Large intestine (tissue), 3 donors: ENCODE measurements at regions not wholly inside any gene's neighbourhood (a gene's known extent, or its start where the extent isn't known, plus 50 kb on each side); places are given as distances from the start of the nearest gene placed in this dataset.
A peak's percentile ranks its signal among the peaks of the same experiment; 100 is the strongest.

Source experiments
- DNase-seq, 2 donors: peaks; one replicate each; pipeline versions ENCODE4 v3.0.0 to v3.0.0-alpha.2; 2013
- H3K27ac ChIP-seq: one replicate; pipeline ENCODE4 v1.5.1; 2013; ENCODE audit warnings: low read length
- H3K27me3 ChIP-seq: 2 replicates; pipeline ENCODE4 v1.6.1; 2013; ENCODE audit warnings: low read length; ENCODE audit not compliant: control insufficient read depth, insufficient read depth
- H3K36me3 ChIP-seq: 2 replicates; pipeline ENCODE4 v1.6.1; 2013; ENCODE audit warnings: low read length; ENCODE audit not compliant: control insufficient read depth, insufficient read depth
- H3K4me1 ChIP-seq: one replicate; pipeline ENCODE4 v1.6.1; 2013; ENCODE audit warnings: low read length; ENCODE audit not compliant: control insufficient read depth, insufficient read depth
- H3K4me3 ChIP-seq: one replicate; pipeline ENCODE4 v1.5.1; 2013; ENCODE audit warnings: low read length
- H3K9me3 ChIP-seq: one replicate; pipeline ENCODE4 v1.6.1; 2013; ENCODE audit warnings: mild to moderate bottlenecking, low read depth, low read length, moderate library complexity; ENCODE audit not compliant: control insufficient read depth
- WGBS: methylation state at CpG from one replicate; pipeline ENCODE4 v1.1.5; 2013; ENCODE audit warnings: low lambda C conversion rate; ENCODE audit not compliant: insufficient coverage; 5-methylcytosine and 5-hydroxymethylcytosine counted together

- 71% methylated on average over 1 of the region's 3 CpGs for WGBS
- H3K27me3 ChIP-seq, result no peaks in the 10 kb centered on the region
- H3K4me1 ChIP-seq, result peaks cover 5% of the 10 kb centered on the region
- H3K4me3 ChIP-seq, result no peak overlapping the region
- H3K9me3 ChIP-seq, result no peaks in the 10 kb centered on the region
- no peak for DNase-seq
- H3K36me3 ChIP-seq, result no peaks in the 10 kb centered on the region
- no peak overlapping the region for H3K27ac ChIP-seq
Observed at GRCh38 chr3:30231277-30232141, 374.9 kb upstream of the TGFBR2 start.

- H3K36me3 ChIP-seq, result no peaks in the 10 kb centered on the region
- no peaks in the 10 kb centered on the region for H3K9me3 ChIP-seq
- H3K27ac ChIP-seq, result no peak overlapping the region
- H3K4me1 ChIP-seq, result peaks cover 5% of the 10 kb centered on the region
- WGBS, result 82% methylated on average over 2 of the region's 5 CpGs
- no peaks in the 10 kb centered on the region for H3K27me3 ChIP-seq
- no peak for DNase-seq
- no peak overlapping the region for H3K4me3 ChIP-seq
Observed at GRCh38 chr3:30232142-30232541, 374.3 kb upstream of the TGFBR2 start.

- Histone ChIP-seq H3K27me3 (no peaks in the 10 kb centered on the region), H3K4me1 (no peaks in the 10 kb centered on the region), H3K4me3 (no peak overlapping the region), H3K9me3 (no peaks in the 10 kb centered on the region), H3K27ac (no peak overlapping the region), H3K36me3 (no peaks in the 10 kb centered on the region)
- DNase-seq, result peak in 1 of 2 donors; percentile 17
- WGBS, result no CpG with 5 or more reads among the region's 2 CpGs
Observed at GRCh38 chr3:30233913-30234646, 372.3 kb upstream of the TGFBR2 start.

GRCh38 chr3:30236011-30236410, 370.4 kb upstream of the TGFBR2 start:
- 100% methylated on average over 1 of the region's 3 CpGs for WGBS
- H3K9me3 ChIP-seq, result no peaks in the 10 kb centered on the region
- H3K27me3 ChIP-seq, result no peaks in the 10 kb centered on the region
- no peak for DNase-seq
- no peaks in the 10 kb centered on the region for H3K36me3 ChIP-seq
- no peak overlapping the region for H3K4me3 ChIP-seq
- H3K27ac ChIP-seq, result no peak overlapping the region
- no peaks in the 10 kb centered on the region for H3K4me1 ChIP-seq

- DNase-seq, result no peak
- 83% methylated on average over 4 of the region's 4 CpGs for WGBS
- no peak overlapping the region for H3K27ac ChIP-seq
Observed at GRCh38 chr3:30241721-30242120, 364.7 kb upstream of the TGFBR2 start.

GRCh38 chr3:30245858-30246622, 360.4 kb upstream of the TGFBR2 start:
- no peak overlapping the region for H3K27ac ChIP-seq
- DNase-seq, result no peak
- WGBS, result 77% methylated on average over 6 of the region's 9 CpGs
- H3K27me3 ChIP-seq, result no peaks in the 10 kb centered on the region
- H3K4me3 ChIP-seq, result no peak overlapping the region
- no peaks in the 10 kb centered on the region for H3K9me3 ChIP-seq
- no peaks in the 10 kb centered on the region for H3K4me1 ChIP-seq
- H3K36me3 ChIP-seq, result no peaks in the 10 kb centered on the region

More at GRCh38 chr3:30241721-30242120, 364.7 kb upstream of the TGFBR2 start:
- H3K9me3 ChIP-seq, result no peaks in the 10 kb centered on the region
- H3K4me3 ChIP-seq, result no peak overlapping the region
- no peaks in the 10 kb centered on the region for H3K27me3 ChIP-seq
- H3K36me3 ChIP-seq, result no peaks in the 10 kb centered on the region
- no peaks in the 10 kb centered on the region for H3K4me1 ChIP-seq

- no peaks in the 10 kb centered on the region for H3K9me3 ChIP-seq
- H3K4me1 ChIP-seq, result no peaks in the 10 kb centered on the region
- 100% methylated on average over 1 of the region's 1 CpG for WGBS
- no peaks in the 10 kb centered on the region for H3K36me3 ChIP-seq
- H3K27ac ChIP-seq, result no peak overlapping the region
- no peaks in the 10 kb centered on the region for H3K27me3 ChIP-seq
- no peak overlapping the region for H3K4me3 ChIP-seq
- no peak for DNase-seq
Observed at GRCh38 chr3:30248423-30248822, 358.0 kb upstream of the TGFBR2 start.

- H3K27me3 ChIP-seq, result no peaks in the 10 kb centered on the region
- no peak for DNase-seq
- H3K4me1 ChIP-seq, result peaks cover 11% of the 10 kb centered on the region
- no peak overlapping the region for H3K27ac ChIP-seq
- H3K36me3 ChIP-seq, result no peaks in the 10 kb centered on the region
- H3K9me3 ChIP-seq, result no peaks in the 10 kb centered on the region
- H3K4me3 ChIP-seq, result no peak overlapping the region
Observed at GRCh38 chr3:30252474-30252873, 353.9 kb upstream of the TGFBR2 start.

- H3K36me3 ChIP-seq, result no peaks in the 10 kb centered on the region
- no peak overlapping the region for H3K27ac ChIP-seq
- no peaks in the 10 kb centered on the region for H3K9me3 ChIP-seq
- H3K4me3 ChIP-seq, result no peak overlapping the region
- DNase-seq, result no peak
- no peaks in the 10 kb centered on the region for H3K27me3 ChIP-seq
- WGBS, result no CpG with 5 or more reads among the region's 1 CpG
- H3K4me1 ChIP-seq, result peaks cover 23% of the 10 kb centered on the region
Observed at GRCh38 chr3:30253832-30254231, 352.6 kb upstream of the TGFBR2 start.

- H3K27ac ChIP-seq, result peak overlapping the region; percentile 38
- no peaks in the 10 kb centered on the region for H3K36me3 ChIP-seq
- no peaks in the 10 kb centered on the region for H3K27me3 ChIP-seq
- peak; percentile 17 to 51 for DNase-seq
- 57% methylated on average over 1 of the region's 1 CpG for WGBS
- H3K4me3 ChIP-seq, result no peak overlapping the region
- H3K4me1 ChIP-seq, result peaks cover 32% of the 10 kb centered on the region
- H3K9me3 ChIP-seq, result no peaks in the 10 kb centered on the region
Observed at GRCh38 chr3:30256474-30256873, 349.9 kb upstream of the TGFBR2 start.
